ENCODE measurements at regions not wholly inside any gene's neighbourhood (a gene's known extent, or its start where the extent isn't known, plus 50 kb on each side); places are given as distances from the start of the nearest gene placed in this dataset.

GRCh38 chr2:16738361-16739225, 73.0 kb upstream of the CYRIA start:
- H3K27ac ChIP-seq (ENCODE audit: extremely low read depth, low read depth, low read length), result no peak overlapping the region
- no peak for TF ChIP-seq ZBTB11 (tag by site-specific recombination; conservative IDR thresholded peaks at IDR 0.05; ENCODE audit: low read depth)
- no peak for TF ChIP-seq ZNF366 (tag by site-specific recombination; conservative IDR thresholded peaks at IDR 0.05)
- TF ChIP-seq ZNF155 (tag by site-specific recombination; IDR thresholded peaks at IDR 0.05), result no peak
- no peak for TF ChIP-seq ZNF354C (tag by site-specific recombination; IDR thresholded peaks at IDR 0.05; ENCODE audit: borderline replicate concordance, low read depth)
- TF ChIP-seq ZBTB8A (tag by site-specific recombination; IDR thresholded peaks at IDR 0.05), result no peak
- TF ChIP-seq ZFP3 (tag by site-specific recombination; IDR thresholded peaks at IDR 0.05; ENCODE audit: low read depth), result no peak
- no peak for TF ChIP-seq ZNF449 (tag by site-specific recombination; IDR thresholded peaks at IDR 0.05)
- no peak for TF ChIP-seq MEIS1 (CRISPR knock-in tag; IDR thresholded peaks at IDR 0.05; ENCODE audit: borderline replicate concordance)
- TF ChIP-seq ZNF133 (tag by site-specific recombination; IDR thresholded peaks at IDR 0.05), result no peak
- TF ChIP-seq GLI2 (tag by site-specific recombination; IDR thresholded peaks at IDR 0.05; ENCODE audit: borderline replicate concordance, low read depth), result no peak
- TF ChIP-seq ZBTB7A (tag by site-specific recombination; IDR thresholded peaks at IDR 0.05; ENCODE audit: low read depth), result no peak
- no peak for TF ChIP-seq HOXA7 (CRISPR knock-in tag; IDR thresholded peaks at IDR 0.05; ENCODE audit: borderline replicate concordance)
- TF ChIP-seq ZNF571 (tag by site-specific recombination; IDR thresholded peaks at IDR 0.05), result no peak
- TF ChIP-seq ZNF645 (tag by site-specific recombination; IDR thresholded peaks at IDR 0.05), result no peak
- no peak for TF ChIP-seq ZNF660 (tag by site-specific recombination; IDR thresholded peaks at IDR 0.05)
- TF ChIP-seq ZNF555 (tag by site-specific recombination; conservative IDR thresholded peaks at IDR 0.05), result no peak
- TF ChIP-seq ZNF391 (tag by site-specific recombination; IDR thresholded peaks at IDR 0.05; ENCODE audit: borderline replicate concordance, low read depth), result no peak
- TF ChIP-seq ZBTB26 (tag by site-specific recombination; optimal IDR thresholded peaks at IDR 0.05), result no peak
- H3K4me1 ChIP-seq (ENCODE audit: control insufficient read depth, insufficient read depth, low read length), result no peaks in the 10 kb centered on the region
- no peaks in the 10 kb centered on the region for H3K36me3 ChIP-seq (ENCODE audit: control insufficient read depth in 2 of 2, insufficient read depth in 1 of 2, low read length in 2 of 2)
- H3K4me3 ChIP-seq (ENCODE audit: low read depth, low read length), result no peak overlapping the region
- H3K9me3 ChIP-seq (ENCODE audit: control insufficient read depth, insufficient read depth, low read depth, low read length), result no peaks in the 10 kb centered on the region
- POLR2A ChIA-PET, result no interaction called here
- CTCF ChIA-PET, result interaction anchor here (0.5 to 1.4 kb wide), 3 partner anchors 18 to 121 kb away, joined by 3 read pairs; no protein-coding TSS in a partner anchor
